ENCODE measurements at regions not wholly inside any gene's neighbourhood (a gene's known extent, or its start where the extent isn't known, plus 50 kb on each side); places are given as distances from the start of the nearest gene placed in this dataset.

DNA sequence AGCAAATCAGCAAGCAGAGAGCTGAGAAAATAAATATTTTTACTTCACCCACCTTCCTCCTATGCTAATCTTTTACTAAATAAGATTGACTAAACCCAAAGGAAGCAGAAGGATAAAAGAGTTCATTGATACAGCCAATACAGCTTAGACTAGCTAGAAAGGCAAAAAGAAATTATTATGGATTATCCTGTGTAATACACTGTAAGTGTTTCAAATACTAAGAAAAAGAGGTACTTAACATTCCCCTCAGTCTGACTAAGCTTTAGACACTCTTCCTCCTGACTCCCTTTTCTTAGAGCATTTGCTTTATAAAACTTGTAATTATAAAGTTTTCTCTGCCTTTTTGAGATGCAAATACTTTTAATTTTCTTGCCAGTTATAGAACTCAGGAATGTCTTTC lies 848.9 kb upstream of the CADM2 start:
- no peak for TF ChIP-seq CTCF (IDR thresholded peaks at IDR 0.05; ENCODE audit: extremely low read depth, missing control alignments)
- no peak for DNase-seq (ENCODE audit: low spot score)

- DNase-seq (ENCODE audit: low spot score), result no peak
- TF ChIP-seq CTCF (IDR thresholded peaks at IDR 0.05; ENCODE audit: extremely low read depth, missing control alignments), result no peak
These were observed 848.0 kb upstream of the CADM2 start for GRCh38 chr3:84110787-84111186.

DNA sequence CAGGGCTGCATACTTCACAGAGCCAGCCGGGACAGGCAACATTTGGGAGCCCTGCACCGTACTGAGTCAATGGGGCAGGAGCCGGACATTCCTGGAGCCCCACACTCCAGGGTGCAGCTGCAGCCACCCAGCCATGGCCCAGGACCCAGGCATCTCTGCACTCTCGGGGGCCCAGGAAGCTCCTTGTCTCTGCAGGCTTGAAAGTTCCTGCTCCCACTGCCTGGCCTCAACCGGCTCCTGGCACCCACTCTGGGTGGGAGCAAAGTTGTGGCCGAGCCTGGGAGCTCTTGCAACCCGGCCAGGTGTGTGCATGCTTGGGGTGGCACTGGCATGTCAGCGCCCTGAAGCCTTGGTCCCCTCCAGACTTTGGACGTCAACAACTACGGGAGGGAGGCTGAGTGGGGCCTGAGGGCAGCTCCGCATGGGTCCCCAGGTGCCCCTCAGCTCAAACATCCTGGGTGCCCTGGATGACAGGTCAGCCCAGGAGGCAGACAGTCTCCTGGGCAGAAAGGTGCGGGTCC lies 833.5 kb upstream of the CADM2 start:
- no peak for DNase-seq (ENCODE audit: low spot score)
- TF ChIP-seq CTCF (IDR thresholded peaks at IDR 0.05; ENCODE audit: extremely low read depth, missing control alignments), result no peak

- TF ChIP-seq CTCF (IDR thresholded peaks at IDR 0.05; ENCODE audit: extremely low read depth, missing control alignments), result no peak
These were observed 833.0 kb upstream of the CADM2 start for GRCh38 chr3:84125760-84126159.

GRCh38 chr3:84126160-84126559 lies 832.6 kb upstream of the CADM2 start:
- no peak for DNase-seq (ENCODE audit: low spot score)
- TF ChIP-seq CTCF (IDR thresholded peaks at IDR 0.05; ENCODE audit: extremely low read depth, missing control alignments), result no peak

More at GRCh38 chr3:84125760-84126159, 833.0 kb upstream of the CADM2 start:
- no peak for DNase-seq (ENCODE audit: low spot score)

- DNase-seq (ENCODE audit: low spot score), result no peak
These were observed 830.8 kb upstream of the CADM2 start for GRCh38 chr3:84128024-84128423.

GRCh38 chr3:84136425-84136824 lies 822.4 kb upstream of the CADM2 start:
- TF ChIP-seq CTCF (IDR thresholded peaks at IDR 0.05; ENCODE audit: extremely low read depth, missing control alignments), result no peak

More at GRCh38 chr3:84128024-84128423, 830.8 kb upstream of the CADM2 start:
- no peak for TF ChIP-seq CTCF (IDR thresholded peaks at IDR 0.05; ENCODE audit: extremely low read depth, missing control alignments)

More at GRCh38 chr3:84136425-84136824, 822.4 kb upstream of the CADM2 start:
- DNase-seq (ENCODE audit: low spot score), result no peak
